H1 (cell line): ENCODE measurements at regions not wholly inside any gene's neighbourhood (a gene's known extent, or its start where the extent isn't known, plus 50 kb on each side); places are given as distances from the start of the nearest gene placed in this dataset.

Experiments used
- CTCF ChIA-PET: fragments of 300-600 bp; sonication (Branson Sonifier 250); formaldehyde crosslinking; loops from one replicate; lab custom pipeline; 2021; ENCODE audit not compliant: partially characterized antibody; lab: Charles Lee
- POLR2A ChIA-PET: fragments of 300-600 bp; sonication (Branson Sonifier 250); formaldehyde crosslinking; loops from one replicate; lab custom pipeline; 2021; ENCODE audit warnings: inconsistent platforms; ENCODE audit not compliant: partially characterized antibody; lab: Charles Lee
- DNase-seq, 2 experiments: peaks; one replicate each; pipeline versions ENCODE4 v3.0.0 to v3.0.0-alpha.2; 2010 to 2022; ENCODE audit warnings: low spot score in 2 of 2, low read depth in 1 of 2, mixed read lengths in 1 of 2
- FAIRE-seq: peaks from 2 replicates; lab custom pipeline; 2011; peaks lifted over from hg19 to GRCh38; lab: Jason Lieb, UNC
- H2AFZ ChIP-seq: 2 replicates; pipeline ENCODE4 v1.8.1; 2012; ENCODE audit warnings: low read length, inconsistent platforms
- H2AK5ac ChIP-seq: 2 replicates; pipeline ENCODE4 v1.6.1; 2013; ENCODE audit warnings: low read depth, low read length
- H2BK120ac ChIP-seq: replicated peaks from 2 replicates; pipeline ENCODE3; 2013; ENCODE audit warnings: low read depth, low read length, inconsistent platforms
- H2BK12ac ChIP-seq: 2 replicates; pipeline ENCODE4 v1.6.1; 2013; ENCODE audit warnings: low read depth, low read length
- H2BK15ac ChIP-seq: 2 replicates; pipeline ENCODE4 v1.6.1; 2013; ENCODE audit warnings: low read length
- H2BK20ac ChIP-seq: 2 replicates; pipeline ENCODE4 v1.6.1; 2013; ENCODE audit warnings: low read length
- H2BK5ac ChIP-seq: 2 replicates; pipeline ENCODE4 v1.6.1; 2013; ENCODE audit warnings: low read depth, low read length
- H3K14ac ChIP-seq: 2 replicates; pipeline ENCODE4 v1.6.1; 2013; ENCODE audit warnings: inconsistent platforms; ENCODE audit not compliant: insufficient read length
- H3K18ac ChIP-seq: 2 replicates; pipeline ENCODE4 v1.6.1; 2013; ENCODE audit warnings: low read length; ENCODE audit errors: extremely low read depth
- H3K23ac ChIP-seq: 2 replicates; pipeline ENCODE4 v1.6.1; 2013; ENCODE audit warnings: inconsistent platforms; ENCODE audit not compliant: insufficient read length
- H3K23me2 ChIP-seq: 2 replicates; pipeline ENCODE4 v1.6.1; 2013; ENCODE audit warnings: low read depth, low read length
- H3K27ac ChIP-seq: 2 replicates; pipeline ENCODE4 v1.6.1; 2011; ENCODE audit warnings: low read depth, low read length, inconsistent platforms
- H3K27me3 ChIP-seq, 4 experiments: replicated peaks in 1 of 4; 1 replicate in 1 of 4; 2 replicates in 3 of 4; pipeline versions ENCODE4 v1.6.1 to v1.8.1; 2011 to 2013; ENCODE audit warnings: low read length in 3 of 4, mild to moderate bottlenecking in 3 of 4, inconsistent platforms in 2 of 4, mixed read lengths in 2 of 4, moderate library complexity in 1 of 4; ENCODE audit not compliant: control insufficient read depth in 3 of 4, insufficient read depth in 3 of 4; ENCODE audit errors: extremely low read depth in 1 of 4
- H3K36me3 ChIP-seq, 4 experiments: 2 replicates each; pipeline versions ENCODE4 v1.6.1 to v1.8.1; 2011 to 2013; ENCODE audit warnings: mild to moderate bottlenecking in 4 of 4, low read length in 3 of 4, moderate library complexity in 2 of 4, control low read depth in 1 of 4, inconsistent platforms in 1 of 4; ENCODE audit not compliant: insufficient read depth in 4 of 4, control insufficient read depth in 2 of 4
- H3K4ac ChIP-seq: replicated peaks from 2 replicates; pipeline ENCODE3; 2013; ENCODE audit warnings: low read length, low read depth, mixed read lengths, inconsistent platforms; ENCODE audit not compliant: insufficient read length
- H3K4me1 ChIP-seq, 4 experiments: replicated peaks in 1 of 4; 1 replicate in 1 of 4; 2 replicates in 3 of 4; pipeline versions ENCODE4 v1.6.1 to v1.8.1; 2011 to 2013; ENCODE audit warnings: low read length in 3 of 4, inconsistent platforms in 2 of 4, mixed read lengths in 1 of 4; ENCODE audit not compliant: insufficient read depth in 4 of 4, control insufficient read depth in 3 of 4
- H3K4me2 ChIP-seq, 2 experiments: 2 replicates each; pipeline versions ENCODE4 v1.6.1 to v1.8.1; 2011 to 2013; ENCODE audit warnings: low read depth in 2 of 2, low read length in 2 of 2, control low read depth in 1 of 2, inconsistent platforms in 1 of 2, mild to moderate bottlenecking in 1 of 2; ENCODE audit not compliant: insufficient read depth in 1 of 2
- H3K4me3 ChIP-seq, 4 experiments: fragments of 200-600, 300-600 bp in 1 of 4; sonication (generic), shearing (Covaris generic), sonication (Bioruptor Twin) in 1 of 4; 2 replicates each; pipeline versions ENCODE4 v1.5.1 to v1.8.1; 2011 to 2016; ENCODE audit warnings: low read length in 4 of 4, low read depth in 3 of 4, control low read depth in 2 of 4, inconsistent platforms in 2 of 4, mild to moderate bottlenecking in 2 of 4, mixed read lengths in 1 of 4, moderate library complexity in 1 of 4; ENCODE audit not compliant: insufficient read depth in 2 of 4; ENCODE audit errors: extremely low read depth in 1 of 4
- H3K56ac ChIP-seq: replicated peaks from 2 replicates; pipeline ENCODE3; 2013; ENCODE audit warnings: low read depth, mild to moderate bottlenecking, mixed read lengths, low read length, inconsistent platforms; ENCODE audit not compliant: insufficient read length
- H3K79me1 ChIP-seq: 2 replicates; pipeline ENCODE4 v1.6.1; 2013; ENCODE audit warnings: low read depth, low read length, control low read depth
- H3K79me2 ChIP-seq, 2 experiments: 2 replicates each; pipeline versions ENCODE4 v1.6.1 to v1.8.1; 2012 to 2013; ENCODE audit warnings: low read length in 2 of 2, mild to moderate bottlenecking in 2 of 2, inconsistent platforms in 1 of 2; ENCODE audit not compliant: insufficient read depth in 2 of 2, control insufficient read depth in 1 of 2
- H3K9ac ChIP-seq, 4 experiments: replicated peaks in 1 of 4; 1 replicate in 1 of 4; 2 replicates in 3 of 4; pipeline versions ENCODE4 v1.6.1 to v1.8.1; 2011 to 2013; ENCODE audit warnings: low read depth in 3 of 4, low read length in 3 of 4, control low read depth in 2 of 4, mild to moderate bottlenecking in 2 of 4, moderate library complexity in 2 of 4, inconsistent platforms in 1 of 4; ENCODE audit errors: extremely low read depth in 1 of 4
- H3K9me3 ChIP-seq, 2 experiments: 2 replicates each; pipeline versions ENCODE4 v1.6.1 to v1.8.1; 2012 to 2013; ENCODE audit warnings: mild to moderate bottlenecking in 2 of 2, moderate library complexity in 2 of 2, control low read depth in 1 of 2, inconsistent platforms in 1 of 2, low read depth in 1 of 2, low read length in 1 of 2, mixed read lengths in 1 of 2; ENCODE audit not compliant: insufficient read depth in 2 of 2
- H4K20me1 ChIP-seq, 2 experiments: replicated peaks in 1 of 2; 2 replicates each; pipeline versions ENCODE3 to v1.8.1; 2011 to 2013; ENCODE audit warnings: inconsistent platforms in 2 of 2, low read length in 2 of 2, mild to moderate bottlenecking in 1 of 2; ENCODE audit not compliant: insufficient read depth in 2 of 2, control insufficient read depth in 1 of 2
- H4K5ac ChIP-seq: 2 replicates; pipeline ENCODE4 v1.6.1; 2013; ENCODE audit warnings: low read length, low read depth, mixed read lengths, inconsistent platforms; ENCODE audit not compliant: insufficient read length
- H4K8ac ChIP-seq: 2 replicates; pipeline ENCODE4 v1.8.0; 2013; ENCODE audit warnings: mild to moderate bottlenecking, moderate library complexity, low read length, inconsistent platforms; ENCODE audit not compliant: insufficient read depth; ENCODE audit errors: extremely low read depth
- H4K91ac ChIP-seq: replicated peaks from 2 replicates; pipeline ENCODE3; 2013; ENCODE audit warnings: low read length, mixed read lengths, inconsistent platforms; ENCODE audit not compliant: insufficient read length
- BCL11A ChIP-seq, 2 experiments: IDR thresholded peaks; one replicate each; pipeline ENCODE4 v1.6.1; 2011; ENCODE audit warnings: low read depth in 2 of 2, low read length in 2 of 2, mild to moderate bottlenecking in 2 of 2
- SIN3A ChIP-seq, 2 experiments: IDR thresholded peaks in 1 of 2; conservative IDR thresholded peaks in 1 of 2; 2 replicates each; pipeline ENCODE4 v1.6.1; 2011 to 2012; ENCODE audit warnings: low read length in 2 of 2, improper control_type of control experiment in 1 of 2, low read depth in 1 of 2, mild to moderate bottlenecking in 1 of 2
- SUZ12 ChIP-seq: fragments of 200-600 bp; sonication (generic); IDR thresholded peaks from 2 replicates; pipeline ENCODE4 v1.6.1; 2012; ENCODE audit warnings: mild to moderate bottlenecking, inconsistent platforms, low read length, moderate library complexity, mixed read lengths
- WGBS, 2 experiments: shearing (Covaris generic) in 1 of 2; methylation state at CpG; one replicate each; pipeline versions ENCODE4 v1.1.6 to v1.1.7; 2013 to 2015; ENCODE audit warnings: low lambda C conversion rate in 2 of 2, mixed read lengths in 2 of 2, inconsistent platforms in 1 of 2, low coverage in 1 of 2, missing lambda C conversion rate in 1 of 2; ENCODE audit not compliant: insufficient replicate concordance in 2 of 2, insufficient coverage in 1 of 2, insufficient read length in 1 of 2; ENCODE audit errors: extremely low coverage in 1 of 2, missing lambda C conversion rate in 1 of 2; 5-methylcytosine and 5-hydroxymethylcytosine counted together

- Histone ChIP-seq H2BK120ac (no peak overlapping the region), H3K56ac (no peak overlapping the region), H3K9ac (no peak overlapping the region), H3K4ac (no peak overlapping the region), H3K23me2 (no peaks in the 10 kb centered on the region), H4K91ac (no peak overlapping the region), H4K20me1 (no peaks in the 10 kb centered on the region), H2AK5ac (no peak overlapping the region), H3K23ac (no peak overlapping the region), H3K4me2 (no peak overlapping the region), H2AFZ (no peak overlapping the region), H3K14ac (no peak overlapping the region), H3K79me2 (no peaks in the 10 kb centered on the region), H2BK20ac (no peak overlapping the region), H3K79me1 (no peaks in the 10 kb centered on the region), H3K27ac (no peak overlapping the region), H4K5ac (no peak overlapping the region), H3K36me3 (no peaks in the 10 kb centered on the region), H2BK5ac (no peak overlapping the region), H4K8ac (no peak overlapping the region), H3K4me1 (no peaks in the 10 kb centered on the region; a peak in 2 of 7 replicates), H2BK12ac (no peak overlapping the region), H3K4me3 (no peak overlapping the region), H3K27me3 (no peaks in the 10 kb centered on the region), H3K9me3 (no peaks in the 10 kb centered on the region), H3K18ac (no peak overlapping the region), H2BK15ac (no peak overlapping the region)
- ChIA-PET POLR2A (no interaction called here), CTCF (interaction anchor here (1.1 kb wide), 2 partner anchors 10 to 17 kb away, joined by 3 read pairs; no protein-coding TSS in a partner anchor)
- 95% methylated on average over 6 of the region's 6 CpGs; no CpG with 5 or more reads in 1 of the 2 experiments for WGBS, 2 experiments
- DNase-seq (no peak), FAIRE-seq (no peak)
- TF ChIP-seq SIN3A (conservative IDR thresholded peaks at IDR 0.05 in 1 of 2, IDR thresholded peaks at IDR 0.05 in 1 of 2; ENCODE audit: low read depth in 1 of 2, low read length in 2 of 2) (no peak), BCL11A (IDR thresholded peaks at IDR 0.05; ENCODE audit: low read depth in 2 of 2, low read length in 2 of 2) (no peak), SUZ12 (no peak)
Observed at GRCh38 chr16:51666074-51666473, 515.0 kb upstream of the SALL1 start.
